Fibroblast of the conjunctiva (primary cell): ENCODE measurements at regions not wholly inside any gene's neighbourhood (a gene's known extent, or its start where the extent isn't known, plus 50 kb on each side); places are given as distances from the start of the nearest gene placed in this dataset.
"Not testable (repeated sequence)": the region's sequence is repeated elsewhere in the genome, so short reads cannot be mapped to it uniquely, and the experiment has no call there.

ENCODE experiments used
- DNase-seq: peaks from one replicate; pipeline ENCODE4 v3.0.0-alpha.2; 2010; ENCODE audit warnings: low read depth

- DNase-seq: no peak
Measured at GRCh38 chr5:53733853-53734252, 173.4 kb downstream of the NDUFS4 start.

- DNase-seq: no peak
Measured at GRCh38 chr5:53738105-53738504, 177.7 kb downstream of the NDUFS4 start.

DNA sequence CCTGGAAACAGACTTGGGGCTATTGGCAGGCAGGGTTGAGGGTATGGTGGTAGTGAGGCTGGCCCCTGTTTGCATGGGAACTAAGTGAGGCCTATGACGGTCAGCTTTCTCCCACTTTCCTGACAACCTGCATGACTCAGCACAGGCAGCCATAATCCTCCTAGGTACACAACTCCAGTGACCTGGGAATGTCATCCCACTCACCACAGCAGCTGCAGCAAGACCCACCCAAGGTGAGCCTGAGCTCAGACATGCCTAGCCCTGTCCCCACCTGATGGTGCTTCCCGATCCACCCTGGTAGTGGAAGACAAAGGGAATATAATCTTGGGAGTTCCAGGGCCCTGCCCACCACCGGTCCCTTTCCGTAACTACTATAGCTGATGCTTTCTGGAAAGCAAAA lies 178.7 kb downstream of the NDUFS4 start:
- DNase-seq: no peak

DNA sequence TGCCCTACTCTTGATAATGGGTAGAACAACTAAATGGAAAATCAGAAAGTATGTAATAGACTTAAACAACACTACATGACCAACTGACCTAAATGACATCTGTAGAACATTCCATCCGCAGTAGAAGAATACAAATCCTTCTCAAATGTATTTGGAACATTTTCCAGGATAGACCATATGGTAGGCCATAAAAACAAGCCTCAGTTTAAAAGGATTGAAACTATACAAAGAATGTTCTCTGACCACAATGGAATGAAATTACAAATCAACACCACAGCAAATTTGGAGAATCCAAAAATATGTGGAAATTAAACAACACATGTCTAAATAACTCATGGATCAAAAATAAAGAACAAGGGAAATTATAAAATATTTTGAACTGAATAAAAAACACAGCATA lies 189.2 kb downstream of the NDUFS4 start:
- no peak for DNase-seq

GRCh38 chr5:53752282-53752681 lies 191.8 kb downstream of the NDUFS4 start:
- DNase-seq: not testable (repeated sequence)

GRCh38 chr5:53766673-53767072 lies 206.2 kb downstream of the NDUFS4 start:
- DNase-seq: no peak

DNA sequence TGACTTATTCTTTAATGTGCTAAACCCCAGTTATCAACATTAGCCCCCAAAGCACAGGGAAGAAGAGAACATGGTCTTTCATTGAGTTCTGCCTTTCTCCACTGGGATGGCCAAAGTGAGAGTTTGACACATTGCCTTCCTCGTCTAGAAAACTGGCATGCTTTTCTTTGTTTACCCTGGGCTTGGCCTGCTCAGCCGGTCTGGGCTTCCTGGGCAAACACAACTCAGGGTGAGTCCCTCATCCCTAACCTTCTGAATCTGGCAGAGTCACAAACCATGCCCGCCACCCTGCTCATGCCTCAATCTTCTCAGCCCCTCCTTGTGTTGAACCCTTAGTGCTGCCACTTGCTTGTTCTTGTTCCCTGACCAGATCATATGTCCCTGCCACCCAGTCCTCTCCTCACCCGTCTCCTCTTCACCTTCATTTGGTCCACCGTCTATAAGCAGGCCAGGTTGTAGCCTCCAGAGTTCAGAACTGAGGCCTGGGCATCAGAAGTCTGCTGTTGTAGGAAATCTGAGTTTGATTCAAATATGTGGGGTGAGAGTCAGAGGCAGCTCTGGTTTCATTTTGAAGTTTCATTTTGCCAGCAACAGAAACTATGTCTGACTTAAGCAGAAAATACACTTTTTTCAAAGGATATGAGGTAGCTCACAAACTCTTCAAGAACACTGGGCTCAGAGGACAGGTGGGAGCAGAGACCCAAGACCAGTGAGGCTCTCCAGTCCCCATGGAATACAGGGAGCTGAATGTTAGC lies 217.6 kb downstream of the NDUFS4 start:
- DNase-seq: no peak

DNA sequence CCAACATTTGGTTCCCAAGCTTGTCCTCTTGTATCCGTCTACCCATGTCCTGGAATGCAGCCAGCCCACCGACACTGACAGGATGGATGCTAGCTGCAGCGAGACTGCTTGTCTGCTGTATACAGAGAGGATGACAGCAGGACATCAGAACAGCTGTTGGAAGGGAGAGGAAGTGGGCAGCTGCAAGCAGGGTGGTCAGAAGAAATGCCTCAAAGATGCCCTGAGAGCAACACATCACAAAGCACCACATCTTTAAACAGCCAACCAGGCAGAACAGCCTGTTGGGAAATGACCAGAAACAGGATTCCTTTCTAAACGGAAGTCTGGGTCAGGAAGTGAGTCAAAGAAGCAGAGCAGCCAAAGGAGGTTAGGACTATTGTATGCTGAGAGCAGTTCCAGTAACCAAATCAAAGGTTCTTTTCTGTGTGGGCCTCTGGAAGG lies 219.1 kb downstream of the NDUFS4 start:
- DNase-seq: peak; percentile 0

GRCh38 chr5:53782620-53783019 lies 222.2 kb downstream of the NDUFS4 start:
- no peak for DNase-seq

- DNase-seq: no peak
Measured at GRCh38 chr5:53783624-53784228, 223.3 kb downstream of the NDUFS4 start.

DNA sequence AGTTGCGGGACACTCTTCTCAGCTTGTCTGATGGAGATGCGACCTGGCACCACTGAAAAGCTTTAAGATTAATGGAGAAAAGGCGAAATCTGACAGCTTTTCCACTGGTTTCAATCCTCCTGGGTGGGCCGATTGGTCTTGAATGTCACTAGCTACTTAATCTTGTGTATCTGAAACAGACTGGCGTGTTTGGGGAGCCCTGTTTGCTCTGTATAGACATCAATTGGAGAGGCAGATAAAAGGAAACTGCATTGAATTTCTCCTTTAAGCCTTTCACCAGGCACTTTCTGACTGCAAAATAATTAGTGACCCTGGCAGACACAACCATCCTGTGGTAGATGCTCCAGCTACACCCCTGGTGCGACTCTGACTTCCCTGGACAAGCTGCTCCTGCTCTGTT lies 224.2 kb downstream of the NDUFS4 start:
- no peak for DNase-seq

DNA sequence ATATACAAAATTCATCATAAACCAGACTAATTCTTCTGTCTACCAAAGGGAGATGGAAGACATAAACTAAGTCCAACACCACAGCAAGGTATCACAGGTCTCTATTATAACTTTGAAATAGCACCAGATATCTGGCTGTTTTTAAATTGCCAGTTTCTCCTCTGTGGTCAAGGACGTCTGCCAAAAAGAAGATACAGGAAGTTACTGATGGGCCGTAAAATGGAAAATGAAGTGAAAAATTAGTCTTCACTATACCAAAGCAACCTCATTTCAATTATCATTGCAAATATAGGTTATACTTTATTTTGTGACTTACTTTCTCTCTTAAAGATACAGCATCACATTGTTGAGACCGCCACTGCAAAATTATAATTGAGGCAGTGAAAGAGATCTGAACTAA lies 225.5 kb downstream of the NDUFS4 start:
- no peak for DNase-seq

DNA sequence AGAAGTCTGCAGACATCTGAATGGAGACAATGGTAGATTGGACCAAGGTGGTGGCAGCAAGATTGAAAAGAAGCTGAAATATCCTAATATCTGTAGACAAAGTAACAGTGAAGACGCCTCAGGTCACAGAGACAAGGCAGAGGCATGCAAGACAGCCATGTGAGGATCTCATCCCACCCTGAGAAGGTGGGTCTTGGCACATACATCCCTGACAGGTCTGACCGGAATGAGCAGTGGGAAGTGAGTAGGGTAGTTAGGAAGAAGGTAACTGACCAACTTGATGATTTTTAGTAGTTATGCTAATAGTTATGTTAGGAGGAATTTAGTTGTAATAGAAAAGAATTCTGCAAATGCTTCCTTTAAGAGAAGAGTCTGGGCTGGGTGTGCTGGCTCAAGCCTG lies 229.6 kb downstream of the NDUFS4 start:
- no peak for DNase-seq

- no peak for DNase-seq
Measured at GRCh38 chr5:53792338-53792737, 231.9 kb downstream of the NDUFS4 start.

DNA sequence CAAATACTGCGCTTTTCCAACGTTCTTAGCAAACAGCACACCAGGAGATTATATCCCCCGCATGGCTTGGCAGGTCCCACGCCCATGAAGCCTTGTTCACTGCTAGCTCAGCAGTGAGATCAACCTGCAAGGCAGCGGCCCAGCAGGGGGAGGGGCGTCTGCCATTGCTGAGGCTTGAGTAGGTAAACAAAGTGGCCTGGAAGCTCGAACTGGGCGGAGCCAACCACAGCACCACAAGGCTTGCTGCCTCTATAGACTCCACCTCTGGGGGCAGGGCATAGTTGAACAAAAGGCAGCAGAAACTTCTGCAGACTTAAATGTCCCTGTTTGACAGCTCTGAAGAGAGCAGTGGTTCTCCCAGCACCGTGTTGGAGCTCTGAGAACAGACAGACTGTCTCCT lies 239.2 kb downstream of the NDUFS4 start:
- DNase-seq: not testable (repeated sequence)

GRCh38 chr5:53808392-53808791 lies 248.0 kb downstream of the NDUFS4 start:
- not testable (repeated sequence) for DNase-seq

DNA sequence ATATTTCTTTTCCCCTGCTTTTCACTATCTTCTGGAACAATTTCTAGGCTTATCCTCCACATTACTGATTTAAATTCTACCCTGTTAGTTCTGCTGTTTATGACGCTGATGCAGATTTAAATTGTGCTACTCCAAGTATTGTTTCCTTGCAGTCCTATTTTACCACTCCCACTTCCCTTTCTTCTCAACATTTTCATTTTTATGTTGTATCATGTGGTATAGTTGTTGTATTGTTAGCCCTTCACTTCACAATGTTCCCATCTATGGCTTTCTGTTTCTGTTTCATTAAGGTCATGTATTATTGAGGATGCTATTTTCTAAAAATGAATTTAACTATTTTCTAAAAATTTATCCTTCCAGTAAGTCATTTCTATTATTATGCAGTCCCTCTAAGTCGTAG lies 254.4 kb downstream of the NDUFS4 start:
- no peak for DNase-seq

GRCh38 chr5:53815471-53815870 lies 255.0 kb downstream of the NDUFS4 start:
- DNase-seq: no peak

DNA sequence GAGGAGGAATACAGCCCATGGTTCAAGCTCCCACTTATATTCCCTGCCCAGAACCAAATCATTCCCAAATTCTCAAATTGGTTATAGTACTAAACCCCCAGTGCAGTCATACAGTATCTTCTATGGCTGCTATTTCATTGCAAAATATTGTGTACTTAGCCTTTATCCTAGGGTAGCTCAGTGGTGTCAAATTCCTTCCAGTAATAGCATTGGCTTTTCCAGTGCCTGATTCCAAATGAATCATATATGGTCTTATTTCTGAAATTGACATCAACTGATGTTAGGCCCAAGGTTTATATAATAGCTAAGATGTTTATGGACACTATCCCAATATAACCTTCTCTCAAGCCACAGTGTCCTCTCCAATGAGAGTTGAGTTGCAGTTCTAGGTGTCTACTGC lies 256.7 kb downstream of the NDUFS4 start:
- no peak for DNase-seq

DNA sequence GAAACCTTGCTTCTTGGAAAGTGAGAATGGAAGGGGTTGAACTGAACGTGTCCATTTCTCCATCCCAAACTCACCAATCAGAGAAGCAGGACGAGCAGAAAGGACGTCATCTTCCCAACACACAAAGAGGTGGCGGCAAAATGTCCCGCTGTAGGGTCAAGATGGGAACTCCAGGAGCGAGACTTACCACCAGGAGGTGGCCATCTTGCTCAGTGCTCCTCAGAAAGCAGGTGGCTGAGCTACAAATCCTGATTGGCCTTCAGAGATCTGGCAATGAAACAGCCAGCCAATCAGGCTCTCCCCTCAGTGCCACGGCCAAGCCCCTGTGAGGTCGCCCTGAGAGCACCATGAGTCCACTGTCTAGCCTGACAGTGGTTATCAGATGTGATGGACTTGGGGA lies 259.0 kb downstream of the NDUFS4 start:
- DNase-seq: no peak

DNA sequence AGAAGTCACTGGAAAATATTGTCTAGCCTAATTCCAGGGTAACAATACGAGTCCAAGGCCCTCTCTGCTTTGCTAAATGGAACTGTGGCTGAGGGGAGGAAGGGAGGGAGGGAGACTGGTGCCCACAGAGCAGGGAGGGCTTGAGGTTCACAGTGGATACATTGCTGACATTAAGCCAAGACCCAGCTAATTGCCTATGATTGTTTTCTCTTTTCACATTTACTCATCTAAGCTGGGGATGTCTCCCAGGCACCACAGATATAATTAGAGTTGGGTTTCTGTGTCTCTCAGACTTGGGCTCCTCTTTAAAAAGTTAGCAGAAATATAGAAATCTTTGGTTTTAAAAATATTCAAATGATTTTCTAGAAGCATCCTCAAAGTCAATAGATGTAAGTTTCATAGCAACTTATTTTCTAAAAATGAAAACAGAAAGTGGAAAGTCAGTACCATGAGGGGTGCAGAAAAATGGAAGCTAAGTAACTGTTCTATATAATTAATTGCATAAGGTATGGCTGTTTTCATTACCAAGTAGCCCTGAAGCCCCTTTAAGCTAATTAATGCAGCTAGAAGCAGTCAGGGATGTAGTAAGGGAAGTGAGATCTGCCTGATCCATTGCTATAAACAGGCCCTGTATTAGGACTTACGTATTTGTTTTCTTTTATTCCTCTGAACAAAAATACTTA lies 259.8 kb downstream of the NDUFS4 start:
- DNase-seq: no peak

DNA sequence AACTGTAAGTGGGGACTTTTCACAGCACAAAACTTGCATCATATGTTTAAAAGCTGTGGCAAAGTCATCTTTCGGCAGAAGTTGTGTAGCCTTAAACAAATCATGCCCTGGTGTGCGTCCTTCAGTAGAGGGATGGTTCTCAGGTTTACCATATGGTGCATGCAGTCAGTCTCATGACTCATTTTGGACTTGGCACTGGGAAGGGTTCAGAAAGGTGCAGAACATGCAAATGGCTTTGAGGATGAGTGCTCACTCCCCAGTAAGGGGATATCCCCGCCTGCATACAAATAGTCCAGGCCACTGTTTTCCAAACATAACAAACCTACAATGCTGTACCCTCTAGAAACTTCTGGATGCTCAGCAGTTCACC lies 260.3 kb downstream of the NDUFS4 start:
- DNase-seq: no peak

DNA sequence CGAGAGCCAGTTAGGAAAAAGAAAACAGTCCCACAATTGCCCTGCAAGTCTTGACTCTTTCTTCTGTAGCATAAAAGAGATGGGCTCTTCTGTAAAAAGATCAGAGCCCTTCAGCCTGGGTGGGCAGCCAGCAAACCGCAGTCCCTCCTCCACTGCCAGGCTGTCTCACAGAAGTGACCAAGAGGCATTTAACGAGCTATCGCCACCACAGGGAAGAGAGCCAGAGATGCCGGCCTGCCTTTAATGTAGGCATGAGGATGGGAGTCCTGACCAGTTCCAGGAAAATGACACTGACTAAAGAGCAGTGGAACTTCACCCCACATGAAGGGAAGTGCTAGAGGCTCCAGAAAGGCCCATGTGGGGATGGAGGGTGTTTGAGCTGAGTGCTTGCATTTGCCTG lies 264.6 kb downstream of the NDUFS4 start:
- DNase-seq: no peak
